IPS-11a (cell line): ENCODE measurements at regions not wholly inside any gene's neighbourhood (a gene's known extent, or its start where the extent isn't known, plus 50 kb on each side); places are given as distances from the start of the nearest gene placed in this dataset.

ENCODE experiments used
- H3K4me3 ChIP-seq: one replicate; pipeline ENCODE4 v1.5.1; 2013; ENCODE audit warnings: low read depth, low read length, control low read depth

DNA sequence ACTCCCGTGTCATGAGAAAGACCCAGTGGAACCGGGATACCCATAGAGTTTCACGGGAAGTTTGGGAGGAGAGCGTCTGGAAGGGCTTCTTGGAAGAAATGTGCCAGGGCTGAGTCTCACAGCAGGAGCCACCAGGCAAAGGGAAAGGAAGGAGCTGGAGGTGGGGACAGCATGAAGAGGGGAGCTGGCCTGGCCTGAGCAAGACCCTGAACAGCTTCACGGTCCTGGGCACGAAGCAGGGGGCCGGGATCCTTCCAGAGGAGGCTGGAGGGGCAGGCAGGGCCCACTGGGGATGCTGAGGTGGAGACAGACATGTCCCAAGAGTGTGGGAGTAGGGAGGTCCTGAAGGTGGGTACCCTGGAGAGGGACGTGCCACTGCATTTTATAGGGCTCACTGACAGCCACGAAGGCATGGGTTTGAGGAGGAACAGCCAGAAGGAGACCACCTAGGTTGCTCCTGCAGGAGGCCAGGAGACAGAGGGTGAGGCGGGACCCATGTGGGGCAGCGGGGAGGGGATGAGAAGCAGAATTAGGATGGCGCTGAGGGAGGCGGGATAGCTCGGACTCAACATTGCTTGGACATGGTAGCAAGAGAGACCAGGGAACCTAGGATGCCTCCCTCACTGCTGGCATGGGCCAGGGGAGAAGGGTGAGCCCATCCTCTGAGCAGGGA lies 168.1 kb upstream of the ID2 start:
- no peak overlapping the region for H3K4me3 ChIP-seq

DNA sequence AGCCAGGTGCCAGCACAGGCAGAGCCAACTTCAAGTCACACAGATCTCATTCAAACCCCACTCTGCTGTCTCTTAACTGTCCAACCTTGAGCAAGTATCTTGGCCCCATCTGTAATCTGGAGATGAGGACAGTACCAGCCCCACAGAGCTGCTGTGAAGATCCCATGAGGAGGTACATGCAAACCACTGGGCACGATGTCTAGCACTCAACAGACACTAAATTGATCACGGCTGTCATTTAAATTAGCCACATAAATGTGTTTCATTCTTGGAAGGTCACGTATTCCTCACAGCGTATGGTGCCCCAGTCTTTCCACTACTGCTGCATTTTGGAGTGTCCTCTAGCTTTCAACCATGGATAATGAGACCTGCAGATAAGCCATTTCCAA lies 167.6 kb upstream of the ID2 start:
- no peak overlapping the region for H3K4me3 ChIP-seq

DNA sequence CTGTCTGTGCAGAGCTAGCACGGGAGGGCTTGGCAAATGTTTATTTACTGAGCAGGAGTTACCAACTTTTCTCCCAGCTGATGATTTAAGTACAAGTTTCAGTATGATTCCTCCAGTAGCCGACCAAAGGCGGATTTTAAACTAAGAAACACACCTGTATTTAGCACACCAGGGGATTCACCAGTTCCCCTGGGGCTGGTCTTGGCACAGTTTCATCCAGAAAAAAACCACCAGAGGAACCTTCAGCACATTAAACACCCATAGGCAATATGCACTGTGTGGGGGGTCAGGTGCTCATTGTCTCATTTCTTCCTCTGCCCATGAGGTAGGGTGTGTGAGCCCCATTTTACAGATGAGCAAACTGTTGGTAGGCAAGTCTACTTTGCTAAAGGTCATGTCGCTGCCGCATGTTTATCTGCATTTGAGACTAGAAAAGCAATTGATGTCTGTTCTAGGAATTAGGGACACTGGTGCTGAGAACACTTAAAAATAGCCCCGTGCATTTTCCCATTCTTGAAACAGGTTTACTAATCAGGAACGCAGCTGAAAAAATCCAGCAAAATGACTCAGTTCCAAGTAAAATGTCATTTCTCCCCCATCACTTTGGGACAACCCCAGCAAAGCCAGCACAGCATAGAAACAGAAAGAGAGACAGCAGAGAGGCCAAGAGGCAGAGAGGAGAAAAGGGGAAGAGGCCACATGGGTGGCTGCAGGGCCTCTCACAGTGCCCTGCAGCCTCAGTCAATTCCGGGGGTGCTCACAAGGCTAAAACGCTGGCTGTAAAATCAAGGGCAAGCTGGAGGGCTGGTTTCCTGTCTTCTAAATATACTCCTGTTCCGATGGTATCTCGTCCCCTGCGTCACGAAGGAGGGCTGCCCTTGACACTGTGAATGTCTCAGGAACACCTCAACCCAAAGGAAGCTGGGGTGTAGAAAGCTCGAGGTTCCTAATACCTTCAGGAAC lies 166.8 kb upstream of the ID2 start:
- no peak overlapping the region for H3K4me3 ChIP-seq

DNA sequence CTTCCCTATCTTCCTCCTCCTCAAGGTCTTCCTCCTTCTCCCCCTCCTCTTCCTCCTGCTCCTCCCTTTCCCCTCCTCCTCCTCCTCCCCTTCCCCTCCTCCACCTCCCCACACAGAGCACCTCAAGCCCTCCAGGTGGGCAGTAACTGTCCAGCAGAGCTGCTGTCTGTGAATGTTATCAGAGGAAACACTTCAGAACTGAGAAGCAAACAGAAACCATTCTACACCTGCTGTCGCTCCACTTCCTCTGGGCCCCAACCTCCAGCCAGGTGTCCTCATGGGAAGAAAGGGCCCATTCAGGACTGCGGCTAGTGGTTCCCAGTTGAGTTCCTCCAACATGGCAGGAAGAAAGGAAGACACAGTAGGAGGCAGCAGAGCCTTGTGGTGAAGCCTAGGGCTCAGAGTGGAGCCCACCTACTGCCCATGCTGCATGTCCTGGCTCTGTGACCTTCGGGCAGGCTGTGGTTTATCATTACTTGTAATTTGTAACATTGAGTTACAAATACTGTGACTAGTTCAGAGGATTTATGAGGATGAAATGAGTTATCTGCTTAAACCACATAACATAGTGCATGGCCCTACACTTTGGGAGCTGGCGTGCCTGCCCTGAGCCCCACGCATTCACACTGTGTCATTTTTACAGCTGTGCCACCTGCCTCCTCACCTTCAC lies 165.9 kb upstream of the ID2 start:
- no peak overlapping the region for H3K4me3 ChIP-seq

DNA sequence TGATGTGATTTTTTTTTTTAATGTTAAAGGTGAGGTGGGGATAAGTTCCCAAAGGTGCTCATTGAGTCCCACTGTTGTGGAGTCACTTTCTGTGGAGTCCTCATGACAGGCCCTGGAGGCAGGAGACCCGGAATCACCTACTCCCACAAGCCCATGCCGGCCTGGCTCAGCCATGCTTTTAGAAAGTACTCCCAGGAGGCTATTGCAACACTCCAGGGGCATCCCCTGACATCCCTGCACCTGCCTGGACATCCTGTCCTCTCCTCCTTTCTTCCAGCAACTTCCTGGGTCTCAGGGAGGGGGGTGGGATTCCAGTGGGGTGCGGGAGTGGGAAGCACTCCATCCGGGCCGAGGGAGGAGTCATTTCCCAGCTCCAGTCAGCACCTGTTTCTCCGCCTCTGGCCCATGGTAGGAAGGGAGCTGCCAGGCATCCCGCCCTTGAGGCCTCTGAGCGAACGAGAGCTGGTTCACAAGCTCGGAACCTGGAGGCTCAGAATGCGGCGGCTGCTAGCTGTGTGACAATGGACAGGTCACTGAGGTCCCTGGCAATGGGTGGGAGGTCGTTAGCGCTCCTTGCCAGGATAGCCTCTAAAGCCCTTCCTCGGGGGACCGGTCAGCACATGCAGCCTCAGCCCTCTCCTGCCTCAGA lies 163.9 kb upstream of the ID2 start:
- no peak overlapping the region for H3K4me3 ChIP-seq

DNA sequence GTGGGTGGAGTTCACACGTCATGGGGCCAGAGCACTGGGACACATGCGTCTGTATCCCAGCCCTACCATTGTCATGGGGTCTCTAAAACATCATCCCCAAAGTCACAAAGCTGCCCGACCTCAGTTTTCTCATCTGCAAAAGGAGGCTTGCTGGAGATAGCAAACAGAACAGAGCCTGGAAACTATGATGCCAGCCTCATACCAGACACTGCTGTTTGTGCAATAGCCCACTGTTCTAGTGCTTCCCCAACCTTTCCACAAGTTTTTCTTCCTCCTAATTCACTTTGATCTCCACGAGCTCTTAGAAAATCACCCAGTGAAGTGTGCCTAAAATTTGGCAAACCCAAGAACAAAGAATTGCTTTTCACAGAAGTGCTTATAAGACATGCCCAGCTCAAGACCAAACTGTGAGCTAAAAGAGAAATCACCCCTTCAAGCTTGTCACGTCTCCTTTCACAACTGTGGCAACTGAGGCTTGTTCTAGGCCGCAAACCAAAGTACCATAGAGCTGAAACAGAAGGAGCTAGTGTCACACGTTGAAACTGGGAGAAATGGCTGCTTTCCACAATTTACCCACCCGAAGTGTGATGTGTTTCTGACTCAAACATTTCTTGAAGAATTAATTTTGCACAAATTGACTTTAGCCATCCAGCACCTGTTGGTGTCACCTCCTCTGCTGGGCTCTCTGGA lies 162.7 kb upstream of the ID2 start:
- no peak overlapping the region for H3K4me3 ChIP-seq

DNA sequence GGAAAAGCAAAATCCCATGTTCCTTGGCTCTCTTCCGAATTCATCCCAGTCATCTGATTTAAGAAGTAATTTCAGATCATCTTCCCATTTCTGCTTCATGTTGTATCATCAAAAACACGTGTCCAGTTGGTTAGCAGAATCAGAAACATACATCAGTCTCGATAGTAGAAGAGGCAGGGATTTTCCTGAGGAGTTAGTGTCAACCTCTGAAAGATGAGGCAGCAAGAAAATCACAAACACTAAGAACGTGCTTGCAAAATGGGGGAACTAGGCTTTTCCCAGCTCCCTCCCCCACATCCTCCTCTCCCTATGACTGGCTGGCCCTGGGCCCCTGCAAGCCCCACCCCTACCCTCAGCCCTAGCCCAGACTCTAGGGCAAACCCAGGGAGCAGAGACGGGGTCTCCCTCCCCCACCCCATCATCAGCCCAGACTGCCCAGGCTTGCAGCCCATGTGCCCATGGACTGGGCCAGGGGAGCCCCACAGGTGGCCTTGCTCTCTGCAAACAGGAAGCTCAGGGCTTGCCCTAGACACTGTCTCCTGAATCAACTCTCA lies 161.0 kb upstream of the ID2 start:
- no peak overlapping the region for H3K4me3 ChIP-seq

DNA sequence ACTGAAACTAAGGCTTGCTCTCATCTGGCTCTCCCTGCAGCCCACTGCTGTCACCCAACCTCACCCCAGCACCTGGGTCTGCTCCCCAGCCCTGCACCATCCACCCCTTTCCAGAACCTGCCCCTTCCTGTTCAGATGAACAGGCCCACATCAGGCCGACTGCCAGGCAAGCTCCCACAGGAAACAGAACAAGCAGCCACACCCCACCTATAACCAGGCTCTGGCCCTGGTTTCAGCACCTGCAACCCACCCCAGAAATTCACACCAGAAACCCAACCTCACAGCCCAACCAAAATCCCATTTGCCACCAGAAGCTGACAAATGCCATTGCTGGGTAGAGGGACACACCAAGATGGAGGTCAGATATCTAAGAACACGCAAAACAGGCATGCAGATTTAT lies 159.2 kb upstream of the ID2 start:
- no peak overlapping the region for H3K4me3 ChIP-seq

DNA sequence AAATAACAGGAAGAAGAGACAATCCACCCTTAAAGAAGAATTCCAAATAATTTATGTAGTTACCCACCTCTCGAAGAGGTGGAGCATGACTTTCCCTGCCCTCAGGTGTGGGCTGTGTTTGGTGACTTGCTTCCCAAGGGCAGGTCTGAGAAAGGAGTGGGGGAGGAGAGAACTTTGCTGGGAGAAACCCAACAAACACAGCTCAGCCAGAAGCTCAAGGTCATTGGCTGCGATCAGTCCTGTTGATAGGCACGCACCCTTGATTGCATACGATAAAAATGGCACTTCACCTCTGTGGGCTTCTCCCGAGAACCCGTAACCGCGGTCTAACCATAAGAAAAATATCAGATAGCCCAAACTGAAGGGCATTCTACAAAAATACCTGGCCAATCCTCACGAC lies 157.5 kb upstream of the ID2 start:
- no peak overlapping the region for H3K4me3 ChIP-seq

DNA sequence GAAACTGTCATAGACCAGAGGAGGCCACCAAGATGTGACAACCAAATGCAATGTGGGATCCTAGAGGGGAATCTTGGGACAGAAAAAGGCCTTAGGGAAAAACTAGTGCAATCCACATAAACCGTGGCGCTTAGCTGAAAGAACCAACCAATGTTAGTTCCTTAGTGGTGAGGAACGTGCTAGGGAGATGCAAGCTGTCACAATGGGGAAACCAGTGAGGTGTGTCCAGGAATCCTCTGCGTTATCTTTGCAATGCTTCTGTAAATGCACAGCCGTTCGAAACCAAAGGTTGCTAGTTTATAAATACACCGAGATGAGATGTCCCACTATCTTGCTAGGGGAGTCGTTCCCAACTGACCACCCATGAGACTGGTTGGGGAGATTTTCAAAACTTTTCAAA lies 157.0 kb upstream of the ID2 start:
- no peak overlapping the region for H3K4me3 ChIP-seq

DNA sequence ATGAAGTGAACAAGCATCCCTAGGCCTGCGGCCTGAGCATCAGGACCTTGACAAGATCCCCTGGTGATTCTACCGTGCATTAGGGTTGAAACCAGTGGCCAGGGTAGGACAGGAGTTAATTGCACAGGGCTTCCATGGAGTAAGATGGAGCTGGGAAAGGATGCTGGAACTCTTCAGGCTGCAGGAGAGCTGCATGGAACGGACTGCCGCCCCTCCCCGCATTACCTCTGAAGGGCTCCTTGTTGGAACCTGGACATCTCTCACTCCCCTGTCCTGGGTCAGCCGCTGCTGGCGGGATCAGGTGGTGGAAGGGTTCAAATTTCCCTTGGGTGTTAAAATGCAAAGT lies 156.6 kb upstream of the ID2 start:
- H3K4me3 ChIP-seq: no peak overlapping the region

DNA sequence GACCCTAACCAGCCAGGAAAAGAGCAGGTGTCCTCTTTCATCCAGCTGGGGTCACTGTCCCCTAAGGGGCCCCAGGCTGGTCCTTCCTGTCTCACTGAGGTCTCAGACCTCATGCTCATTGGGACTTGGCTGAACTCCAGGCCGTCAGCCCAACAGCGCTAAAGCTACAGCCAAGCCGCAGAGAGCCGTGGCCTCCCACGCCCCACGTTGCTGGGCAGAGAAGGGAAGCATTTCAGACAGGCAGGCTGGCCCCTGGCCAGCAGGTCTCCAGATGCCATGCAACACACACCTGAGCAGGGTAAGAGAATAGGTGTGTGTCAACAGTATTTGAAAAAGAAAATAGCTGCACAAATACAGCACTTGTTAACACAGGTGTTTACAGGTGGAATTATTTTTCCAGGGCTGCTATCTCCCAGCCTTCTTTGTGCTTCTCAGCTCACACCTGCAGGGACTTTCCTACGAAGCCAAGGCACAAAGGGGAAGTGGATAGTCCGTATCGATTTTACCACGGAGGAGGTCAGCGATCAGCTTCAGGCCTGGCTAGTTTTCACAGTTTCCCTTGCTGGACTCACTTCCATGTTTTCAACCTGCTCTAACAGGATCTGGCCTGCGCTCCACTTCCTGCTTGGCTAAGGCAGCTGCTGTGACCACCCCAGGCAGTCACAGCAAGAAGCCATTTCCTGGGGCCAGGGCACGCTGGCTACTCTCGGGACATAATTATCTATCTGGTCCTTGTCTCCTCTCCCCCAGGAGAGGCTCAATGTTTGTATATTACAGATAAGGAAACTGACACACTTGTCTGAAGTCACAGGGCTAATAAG lies 156.1 kb upstream of the ID2 start:
- H3K4me3 ChIP-seq: no peak overlapping the region

DNA sequence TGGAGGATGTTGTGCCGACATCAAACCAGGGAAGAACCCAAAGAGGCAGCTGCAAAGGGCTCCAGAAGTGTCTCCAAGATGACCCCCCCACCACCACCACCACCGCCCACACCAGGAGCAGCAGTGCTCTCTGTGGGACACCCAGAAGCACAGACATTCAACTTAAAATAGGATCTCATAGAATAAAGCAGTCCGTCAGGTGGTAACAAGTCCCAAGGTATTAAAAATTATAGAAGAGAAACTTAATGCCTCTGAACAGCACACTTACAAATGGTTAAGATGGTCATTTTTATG lies 155.5 kb upstream of the ID2 start:
- no peak overlapping the region for H3K4me3 ChIP-seq

DNA sequence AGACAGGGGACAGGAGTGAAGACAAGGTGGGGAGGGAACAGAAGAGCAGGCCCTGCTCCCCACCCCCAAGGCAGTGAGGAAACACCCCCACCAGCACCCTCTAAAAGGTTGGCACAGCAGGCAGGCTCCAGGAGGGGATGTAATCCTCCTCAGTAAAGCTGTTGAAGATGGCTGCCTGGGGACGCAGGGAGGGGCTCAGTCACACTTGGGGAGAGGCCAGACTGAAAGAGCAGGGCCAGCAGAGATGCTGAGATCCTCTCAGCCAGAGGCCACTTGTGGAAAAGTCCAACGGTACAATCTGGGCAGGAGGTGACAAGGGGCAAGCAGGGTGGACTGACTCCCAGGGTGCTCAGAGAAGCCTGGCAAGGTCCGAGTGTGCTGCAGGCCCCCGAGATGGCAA lies 154.8 kb upstream of the ID2 start:
- no peak overlapping the region for H3K4me3 ChIP-seq

DNA sequence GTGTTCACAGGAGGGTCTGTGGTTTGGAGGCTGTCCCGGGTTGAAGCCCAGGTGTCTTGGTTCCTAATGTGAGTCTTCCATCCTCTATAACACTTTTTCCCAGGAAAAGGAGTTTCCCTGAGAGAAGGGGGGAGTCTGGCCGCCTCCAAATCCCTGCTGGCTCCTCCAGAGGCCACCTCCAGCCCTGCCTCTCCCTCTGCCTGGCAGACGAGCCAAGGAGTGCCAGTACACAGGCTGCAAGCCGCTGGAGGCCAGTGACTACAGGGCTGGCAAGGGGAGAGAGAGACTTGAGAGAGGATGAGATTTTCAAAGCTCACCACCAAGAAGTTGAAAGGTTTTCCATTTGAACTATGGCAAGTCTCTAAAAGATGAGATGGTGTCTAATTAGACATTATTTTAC lies 154.2 kb upstream of the ID2 start:
- H3K4me3 ChIP-seq: no peak overlapping the region

DNA sequence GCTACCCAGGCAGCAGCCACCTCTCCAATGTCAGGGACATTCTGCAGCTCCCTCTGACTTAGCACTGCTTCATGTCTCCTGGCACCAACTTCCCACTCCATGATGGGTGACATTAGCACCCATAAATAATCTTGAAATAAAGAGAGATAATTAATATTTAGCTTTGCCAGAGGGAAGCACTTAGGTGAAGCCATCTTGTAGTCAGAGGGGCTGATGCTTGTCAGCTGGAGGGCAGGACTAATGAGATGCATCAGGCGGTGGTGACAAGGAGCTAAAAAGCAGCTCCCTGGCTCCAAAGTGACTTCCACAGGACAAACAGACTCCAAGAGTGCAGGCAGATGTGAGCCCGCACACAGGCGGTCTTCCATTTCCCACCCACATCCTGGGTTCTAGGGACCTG lies 153.0 kb upstream of the ID2 start:
- no peak overlapping the region for H3K4me3 ChIP-seq

DNA sequence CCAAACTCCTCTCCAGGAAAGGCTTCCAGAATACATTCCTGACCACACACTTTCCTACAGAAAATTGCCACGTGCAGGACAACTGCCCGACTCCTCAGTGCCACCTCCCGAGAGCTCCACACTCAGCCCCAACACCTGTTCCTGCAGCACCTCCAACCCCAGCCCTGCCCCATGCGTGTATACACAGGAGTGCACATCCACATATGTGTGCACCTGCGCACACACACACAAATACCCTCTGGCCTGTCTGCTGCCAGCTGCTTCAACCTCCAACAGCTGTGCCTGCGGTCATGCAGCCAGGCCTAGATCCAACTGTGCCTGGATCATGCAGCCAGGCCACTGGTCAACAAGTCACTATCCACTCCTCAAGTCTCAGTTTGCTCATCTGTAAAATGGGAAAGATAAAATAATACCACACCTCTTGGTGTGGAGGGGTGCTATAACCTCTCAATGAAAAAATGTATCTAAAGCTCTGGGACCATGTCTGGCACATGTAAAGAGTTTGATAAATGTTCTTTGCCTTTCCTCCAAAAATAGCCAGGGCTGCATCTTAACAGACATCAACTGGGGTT lies 152.1 kb upstream of the ID2 start:
- no peak overlapping the region for H3K4me3 ChIP-seq

DNA sequence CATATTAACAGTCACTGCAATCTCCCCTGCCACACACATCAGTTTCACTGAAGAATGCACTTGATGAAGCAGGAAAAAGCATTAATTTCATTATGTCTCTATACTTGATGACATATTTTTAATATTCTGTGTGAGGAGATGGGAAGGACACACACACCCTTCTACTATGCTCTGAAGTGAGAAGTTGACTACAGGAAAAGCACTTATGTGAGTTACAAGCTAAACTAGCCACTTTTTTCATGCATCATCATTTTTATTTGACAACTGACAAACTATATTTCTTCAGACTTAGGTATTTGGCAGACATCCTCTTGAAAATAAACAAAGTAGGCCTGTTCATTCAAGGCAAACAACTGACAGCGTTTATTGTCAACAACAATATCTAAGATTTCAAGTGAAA lies 150.4 kb upstream of the ID2 start:
- no peak overlapping the region for H3K4me3 ChIP-seq

DNA sequence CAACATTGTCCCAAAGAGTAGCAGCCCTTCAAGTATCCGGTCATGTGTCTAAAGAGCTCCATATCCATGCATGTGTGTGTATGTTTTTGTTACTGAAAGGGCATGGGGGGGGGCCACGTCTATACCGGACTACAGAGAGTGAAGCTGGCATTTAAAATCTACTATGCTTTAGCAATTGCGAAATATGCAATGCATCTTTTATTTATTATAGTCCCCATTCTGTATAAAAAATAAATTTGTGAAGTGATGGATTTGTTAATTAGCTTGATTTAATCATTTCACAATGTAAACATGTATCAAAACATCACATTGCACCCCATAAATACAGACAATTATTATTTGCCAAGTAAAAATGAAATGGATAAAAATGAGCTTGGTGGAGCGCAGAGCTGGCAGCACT lies 149.4 kb upstream of the ID2 start:
- no peak overlapping the region for H3K4me3 ChIP-seq

DNA sequence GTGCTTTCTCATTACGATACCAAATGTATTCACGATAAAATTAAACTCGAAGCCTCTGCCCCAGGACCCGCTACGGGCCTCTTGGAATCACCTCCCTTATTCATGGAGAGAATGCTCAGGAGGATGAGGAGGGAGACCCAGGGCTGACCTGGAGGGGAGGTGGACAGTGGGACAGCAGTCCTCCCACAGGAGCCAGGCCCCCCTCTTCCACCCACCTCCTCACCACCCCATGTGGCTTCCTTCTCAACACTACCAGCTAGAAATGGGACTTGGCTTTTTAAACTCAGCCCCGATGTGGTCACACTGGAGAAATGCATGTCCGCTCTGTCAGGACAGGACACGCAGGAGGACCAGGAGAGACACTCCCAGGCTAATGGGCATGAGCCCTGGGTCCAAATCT lies 147.9 kb upstream of the ID2 start:
- no peak overlapping the region for H3K4me3 ChIP-seq
